ENCODE measurements at regions not wholly inside any gene's neighbourhood (a gene's known extent, or its start where the extent isn't known, plus 50 kb on each side); places are given as distances from the start of the nearest gene placed in this dataset.

DNA sequence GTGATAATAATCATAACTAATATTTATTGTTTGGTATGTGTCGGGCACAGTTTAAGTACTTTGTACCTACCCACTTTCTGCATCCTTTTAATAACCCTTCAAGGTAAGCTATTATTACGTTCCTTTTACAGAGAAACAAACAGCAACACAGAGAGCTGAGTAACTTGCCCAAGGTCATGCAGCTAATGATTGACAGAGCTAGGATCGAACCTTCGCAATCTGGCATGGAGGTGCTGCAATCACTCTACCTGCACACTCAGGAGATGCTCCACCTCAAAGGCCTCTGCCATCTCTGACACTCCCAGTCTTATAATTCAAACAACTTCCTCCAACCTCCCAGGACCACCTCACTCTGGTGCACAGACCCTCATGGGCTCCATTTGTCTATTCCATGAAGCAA is 137.2 kb downstream of the DMRTA2 start:
- no peaks in the 10 kb centered on the region for H3K36me3 ChIP-seq (ENCODE audit: control insufficient read depth in 2 of 2, extremely low read depth in 1 of 2, insufficient read depth in 2 of 2, low read length in 2 of 2)
- no peaks in the 10 kb centered on the region for H3K9me3 ChIP-seq (replicated peaks; ENCODE audit: control insufficient read depth, insufficient read depth, low read length)
- CTCF ChIA-PET = no interaction called here
- H3K9ac ChIP-seq (replicated peaks; ENCODE audit: extremely low read depth, insufficient read depth, low read length) = no peak overlapping the region
- dilution Hi-C loops (cut with MboI; ENCODE audit: extremely low pct_ligation_motif_present, low sequenced_read_pairs) = no loop called here
- H4K20me1 ChIP-seq (replicated peaks; ENCODE audit: control insufficient read depth, extremely low read depth, insufficient read depth, low read length) = no peaks in the 10 kb centered on the region
- POLR2A ChIA-PET = no interaction called here
- no peaks in the 10 kb centered on the region for H3K4me1 ChIP-seq (ENCODE audit: control insufficient read depth, extremely low read depth, insufficient read depth, low read length)
- no peaks in the 10 kb centered on the region for H3K79me2 ChIP-seq (ENCODE audit: control insufficient read depth, insufficient read depth, low read length)
- no peaks in the 10 kb centered on the region for H3K27me3 ChIP-seq (ENCODE audit: control insufficient read depth in 2 of 2, insufficient read depth in 2 of 2, low read length in 2 of 2)
- DNase-seq (ENCODE audit: low read depth, low spot score) = no peak
- no TSS peak for BruUV-seq (replicated peaks)
- H3K9me1 ChIP-seq (replicated peaks; ENCODE audit: control insufficient read depth, extremely low read depth, insufficient read depth, low read length) = no peaks in the 10 kb centered on the region
- FAIRE-seq = no peak
- H3K27ac ChIP-seq (ENCODE audit: insufficient read depth, low read depth, low read length) = no peak overlapping the region
- H3K4me2 ChIP-seq (ENCODE audit: insufficient read depth, low read length) = no peak overlapping the region
- no peak overlapping the region for H2AFZ ChIP-seq (ENCODE audit: low read depth, low read length)
- H3K4me3 ChIP-seq (replicated peaks in 1 of 3; ENCODE audit: insufficient read depth in 1 of 3, low read depth in 1 of 3, low read length in 3 of 3) = no peak overlapping the region
- TF ChIP-seq GATA2 (IDR thresholded peaks at IDR 0.05; ENCODE audit: insufficient read depth, insufficient read length, low read depth, low read length) (no peak), CTCF (IDR thresholded peaks at IDR 0.05; ENCODE audit: extremely low read depth in 1 of 2, insufficient read depth in 1 of 2, low read depth in 1 of 2, low read length in 2 of 2) (no peak), EZH2 (IDR thresholded peaks at IDR 0.05; ENCODE audit: borderline replicate concordance, low read depth, low read length, severe bottlenecking) (no peak), JUN (IDR thresholded peaks at IDR 0.05; ENCODE audit: borderline replicate concordance, insufficient read depth, insufficient read length, low read depth) (no peak), POLR2A (IDR thresholded peaks at IDR 0.05; ENCODE audit: low read depth, low read length) (no peak), MYC (IDR thresholded peaks at IDR 0.05; ENCODE audit: low read depth, low read length) (no peak), FOS (IDR thresholded peaks at IDR 0.05; ENCODE audit: borderline replicate concordance, insufficient read depth, low read length) (no peak), POLR2AphosphoS5 (IDR thresholded peaks at IDR 0.05; ENCODE audit: insufficient read depth, low read depth, low read length) (no peak)
- TF ChIP-seq, protein P1, sequence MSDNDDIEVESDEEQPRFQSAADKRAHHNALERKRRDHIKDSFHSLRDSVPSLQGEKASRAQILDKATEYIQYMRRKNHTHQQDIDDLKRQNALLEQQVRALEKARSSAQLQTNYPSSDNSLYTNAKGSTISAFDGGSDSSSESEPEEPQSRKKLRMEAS (IDR thresholded peaks at IDR 0.05; ENCODE audit: insufficient read depth, insufficient read length) = no peak
- intact Hi-C loops (cut with micrococcal nuclease) = no loop called here
